ENCODE measurements at regions not wholly inside any gene's neighbourhood (a gene's known extent, or its start where the extent isn't known, plus 50 kb on each side); places are given as distances from the start of the nearest gene placed in this dataset.

- no TSS peak for BruUV-seq (replicated peaks)
- CTCF ChIA-PET (ENCODE audit: unreplicated experiment) = no interaction called here
- no peak overlapping the region for H3K4me2 ChIP-seq (ENCODE audit: low read length)
- no peak overlapping the region for H3K27ac ChIP-seq (ENCODE audit: low read depth, low read length, poor library complexity, severe bottlenecking)
- no peak overlapping the region for H3K4me3 ChIP-seq (ENCODE audit: low read depth, low read length, poor library complexity, severe bottlenecking)
- H3K36me3 ChIP-seq (ENCODE audit: insufficient read depth, low read length) = no peaks in the 10 kb centered on the region
- no peak overlapping the region for H2AFZ ChIP-seq (ENCODE audit: low read length)
- intact Hi-C loops (cut with micrococcal nuclease; ENCODE audit: unreplicated experiment) = no loop called here
- TF ChIP-seq CTCF (conservative IDR thresholded peaks at IDR 0.05; ENCODE audit: low read length) (no peak), EZH2phosphoT487 (IDR thresholded peaks at IDR 0.05; ENCODE audit: borderline replicate concordance, low read depth, low read length) (no peak)
- H3K4me1 ChIP-seq (ENCODE audit: insufficient read depth, low read length, poor library complexity, severe bottlenecking) = no peaks in the 10 kb centered on the region
- POLR2A ChIA-PET = no interaction called here
- no peaks in the 10 kb centered on the region for H3K9me3 ChIP-seq (ENCODE audit: low read length)
- H4K20me1 ChIP-seq (ENCODE audit: insufficient read depth, low read length) = no peaks in the 10 kb centered on the region
- no peak for DNase-seq (ENCODE audit: low spot score)
- no peaks in the 10 kb centered on the region for H3K9me2 ChIP-seq (ENCODE audit: insufficient read depth, low read length)
- no peaks in the 10 kb centered on the region for H3K79me2 ChIP-seq (ENCODE audit: insufficient read depth, low read depth, low read length)
Observed at GRCh38 chr15:97316362-97316761, 644.1 kb upstream of the ARRDC4 start.

GRCh38 chr15:97317163-97317562 is 643.3 kb upstream of the ARRDC4 start:
- ChIA-PET CTCF (ENCODE audit: unreplicated experiment) (no interaction called here), POLR2A (interaction anchor here (0.6 kb wide), 1 partner anchor 1953 kb away, joined by 3 read pairs; no protein-coding TSS in a partner anchor)
- Histone ChIP-seq H3K4me3 (ENCODE audit: low read depth, low read length, poor library complexity, severe bottlenecking) (no peak overlapping the region), H2AFZ (ENCODE audit: low read length) (no peak overlapping the region), H3K9me2 (ENCODE audit: insufficient read depth, low read length) (no peaks in the 10 kb centered on the region), H3K79me2 (ENCODE audit: insufficient read depth, low read depth, low read length) (no peaks in the 10 kb centered on the region), H3K4me2 (ENCODE audit: low read length) (no peak overlapping the region), H3K27ac (ENCODE audit: low read depth, low read length, poor library complexity, severe bottlenecking) (no peak overlapping the region), H4K20me1 (ENCODE audit: insufficient read depth, low read length) (no peaks in the 10 kb centered on the region), H3K9me3 (ENCODE audit: low read length) (no peaks in the 10 kb centered on the region), H3K36me3 (ENCODE audit: insufficient read depth, low read length) (no peaks in the 10 kb centered on the region), H3K4me1 (ENCODE audit: insufficient read depth, low read length, poor library complexity, severe bottlenecking) (no peaks in the 10 kb centered on the region)
- TF ChIP-seq EZH2phosphoT487 (IDR thresholded peaks at IDR 0.05; ENCODE audit: borderline replicate concordance, low read depth, low read length) (no peak), CTCF (conservative IDR thresholded peaks at IDR 0.05; ENCODE audit: low read length) (no peak)
- no TSS peak for BruUV-seq (replicated peaks)
- no peak for DNase-seq (ENCODE audit: low spot score)
- intact Hi-C loops (cut with micrococcal nuclease; ENCODE audit: unreplicated experiment) = no loop called here

- ChIA-PET POLR2A (interaction anchor here (0.7 kb wide), 1 partner anchor 25 kb away, joined by 3 read pairs; no protein-coding TSS in a partner anchor), CTCF (ENCODE audit: unreplicated experiment) (no interaction called here)
- H3K36me3 ChIP-seq (ENCODE audit: insufficient read depth, low read length) = no peaks in the 10 kb centered on the region
- DNase-seq (ENCODE audit: low spot score) = no peak
- H3K4me1 ChIP-seq (ENCODE audit: insufficient read depth, low read length, poor library complexity, severe bottlenecking) = no peaks in the 10 kb centered on the region
- H3K4me2 ChIP-seq (ENCODE audit: low read length) = no peak overlapping the region
- H3K27ac ChIP-seq (ENCODE audit: low read depth, low read length, poor library complexity, severe bottlenecking) = no peak overlapping the region
- no TSS peak for BruUV-seq (replicated peaks)
- H3K79me2 ChIP-seq (ENCODE audit: insufficient read depth, low read depth, low read length) = no peaks in the 10 kb centered on the region
- TF ChIP-seq EZH2phosphoT487 (IDR thresholded peaks at IDR 0.05; ENCODE audit: borderline replicate concordance, low read depth, low read length) (no peak), CTCF (conservative IDR thresholded peaks at IDR 0.05; ENCODE audit: low read length) (no peak)
- intact Hi-C loops (cut with micrococcal nuclease; ENCODE audit: unreplicated experiment) = no loop called here
- no peak overlapping the region for H2AFZ ChIP-seq (ENCODE audit: low read length)
- no peaks in the 10 kb centered on the region for H3K9me2 ChIP-seq (ENCODE audit: insufficient read depth, low read length)
- H3K4me3 ChIP-seq (ENCODE audit: low read depth, low read length, poor library complexity, severe bottlenecking) = no peak overlapping the region
- no peaks in the 10 kb centered on the region for H4K20me1 ChIP-seq (ENCODE audit: insufficient read depth, low read length)
- H3K9me3 ChIP-seq (ENCODE audit: low read length) = no peaks in the 10 kb centered on the region
Observed at GRCh38 chr15:97319291-97319690, 641.2 kb upstream of the ARRDC4 start.
